ENCODE measurements at regions not wholly inside any gene's neighbourhood (a gene's known extent, or its start where the extent isn't known, plus 50 kb on each side); places are given as distances from the start of the nearest gene placed in this dataset.

- Histone ChIP-seq H3F3A (ENCODE audit: insufficient read depth, low read length, poor library complexity, severe bottlenecking) (no peaks in the 10 kb centered on the region), H3K9me3 (ENCODE audit: low read length) (no peaks in the 10 kb centered on the region), H3K9ac (ENCODE audit: low read length) (no peak overlapping the region), H4K20me1 (ENCODE audit: insufficient read depth) (no peaks in the 10 kb centered on the region), H3K27ac (ENCODE audit: low read length) (no peak overlapping the region), H3K9me2 (ENCODE audit: insufficient read depth, low read length) (no peaks in the 10 kb centered on the region), H3K4me2 (ENCODE audit: low read length) (no peak overlapping the region), H3K36me3 (ENCODE audit: insufficient read depth, low read length) (no peaks in the 10 kb centered on the region), H3K4me3 (ENCODE audit: low read length) (no peak overlapping the region), H2AFZ (ENCODE audit: low read depth, low read length) (no peak overlapping the region), H3K79me2 (replicated peaks; ENCODE audit: insufficient read depth, low read length) (no peaks in the 10 kb centered on the region), H3K27me3 (ENCODE audit: insufficient read depth, low read depth, low read length) (no peaks in the 10 kb centered on the region)
- TF ChIP-seq EZH2 (IDR thresholded peaks at IDR 0.05; ENCODE audit: borderline replicate concordance, insufficient read depth, low read length, poor library complexity, severe bottlenecking): no peak
- TF ChIP-seq POLR2AphosphoS5 (IDR thresholded peaks at IDR 0.05): no peak
- TF ChIP-seq CTCF (IDR thresholded peaks at IDR 0.05; ENCODE audit: poor library complexity, severe bottlenecking): no peak
Observed at GRCh38 chr13:54633456-54633855, 1604.8 kb downstream of the OLFM4 start.

GRCh38 chr13:54636231-54636630 lies 1607.6 kb downstream of the OLFM4 start:
- H3K27me3 ChIP-seq (ENCODE audit: insufficient read depth, low read depth, low read length): no peaks in the 10 kb centered on the region
- no peak overlapping the region for H3K4me2 ChIP-seq (ENCODE audit: low read length)
- no peaks in the 10 kb centered on the region for H3K9me3 ChIP-seq (ENCODE audit: low read length)
- H3F3A ChIP-seq (ENCODE audit: insufficient read depth, low read length, poor library complexity, severe bottlenecking): no peaks in the 10 kb centered on the region
- no peaks in the 10 kb centered on the region for H3K9me2 ChIP-seq (ENCODE audit: insufficient read depth, low read length)
- TF ChIP-seq POLR2AphosphoS5 (IDR thresholded peaks at IDR 0.05): no peak
- TF ChIP-seq REST (IDR thresholded peaks at IDR 0.05; ENCODE audit: borderline replicate concordance): no peak
- TF ChIP-seq SMC3 (conservative IDR thresholded peaks at IDR 0.05; ENCODE audit: poor library complexity): no peak
- TF ChIP-seq RAD21 (conservative IDR thresholded peaks at IDR 0.05): no peak
- TF ChIP-seq EP300 (conservative IDR thresholded peaks at IDR 0.05; ENCODE audit: poor library complexity, severe bottlenecking): no peak
- TF ChIP-seq TAF1 (IDR thresholded peaks at IDR 0.05; ENCODE audit: low read depth): no peak
- no peak for TF ChIP-seq MXI1 (conservative IDR thresholded peaks at IDR 0.05; ENCODE audit: poor library complexity, severe bottlenecking)
- no peak for TF ChIP-seq EZH2 (IDR thresholded peaks at IDR 0.05; ENCODE audit: borderline replicate concordance, insufficient read depth, low read length, poor library complexity, severe bottlenecking)
- TF ChIP-seq CTCF (IDR thresholded peaks at IDR 0.05; ENCODE audit: poor library complexity, severe bottlenecking): no peak
- H3K79me2 ChIP-seq (replicated peaks; ENCODE audit: insufficient read depth, low read length): no peaks in the 10 kb centered on the region
- no peak overlapping the region for H2AFZ ChIP-seq (ENCODE audit: low read depth, low read length)
- H3K9ac ChIP-seq (ENCODE audit: low read length): no peak overlapping the region
- H4K20me1 ChIP-seq (ENCODE audit: insufficient read depth): no peaks in the 10 kb centered on the region
- H3K36me3 ChIP-seq (ENCODE audit: insufficient read depth, low read length): no peaks in the 10 kb centered on the region
- no peak overlapping the region for H3K27ac ChIP-seq (ENCODE audit: low read length)
- no peak overlapping the region for H3K4me3 ChIP-seq (ENCODE audit: low read length)
